DMS53 treated with DMSO at 0.1 percent for 48 hours (cell line): ENCODE measurements at regions not wholly inside any gene's neighbourhood (a gene's known extent, or its start where the extent isn't known, plus 50 kb on each side); places are given as distances from the start of the nearest gene placed in this dataset.

Experiments used
- DNase-seq: peaks from one replicate; lab custom pipeline; 2025; ENCODE audit not compliant: unreplicated experiment; lab: John Stamatoyannopoulos, UW

DNA sequence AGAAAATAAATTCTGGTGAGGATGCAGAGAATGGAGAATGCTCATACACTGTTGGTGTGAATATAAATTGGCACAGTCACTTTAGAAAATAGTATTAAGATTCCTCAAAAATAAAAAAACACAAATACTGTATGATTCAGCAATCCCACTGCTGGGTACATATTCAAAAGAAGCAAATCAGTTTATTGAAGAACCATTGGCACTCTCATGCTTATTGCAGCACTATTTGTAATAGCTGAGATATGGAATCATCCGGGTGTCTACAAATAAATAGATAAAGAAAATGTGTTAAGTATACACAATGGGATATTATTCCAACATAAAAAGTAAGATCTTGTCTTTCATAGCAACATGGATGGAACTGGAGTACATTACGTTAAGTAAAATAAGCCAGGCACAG lies 579.4 kb upstream of the SEL1L start:
- DNase-seq, result no peak

DNA sequence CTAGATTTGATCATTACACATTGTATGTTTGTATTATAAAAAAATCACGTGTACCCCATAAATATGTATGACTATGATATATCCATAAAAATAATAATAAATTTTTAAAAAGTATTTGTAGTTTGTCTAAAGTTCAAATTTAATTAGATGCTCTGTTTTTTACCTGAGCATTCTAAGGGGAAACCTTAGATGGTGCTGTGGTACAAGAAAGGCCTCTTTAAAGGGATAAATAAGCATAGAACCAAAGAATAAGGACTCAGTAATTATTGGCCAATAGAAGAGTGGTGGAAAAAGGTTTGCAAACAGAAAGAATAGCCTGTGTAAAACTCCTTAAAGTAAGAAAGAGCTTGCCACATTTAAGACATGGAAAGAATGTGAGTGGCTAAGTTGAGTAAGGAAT lies 580.1 kb upstream of the SEL1L start:
- DNase-seq, result no peak

DNA sequence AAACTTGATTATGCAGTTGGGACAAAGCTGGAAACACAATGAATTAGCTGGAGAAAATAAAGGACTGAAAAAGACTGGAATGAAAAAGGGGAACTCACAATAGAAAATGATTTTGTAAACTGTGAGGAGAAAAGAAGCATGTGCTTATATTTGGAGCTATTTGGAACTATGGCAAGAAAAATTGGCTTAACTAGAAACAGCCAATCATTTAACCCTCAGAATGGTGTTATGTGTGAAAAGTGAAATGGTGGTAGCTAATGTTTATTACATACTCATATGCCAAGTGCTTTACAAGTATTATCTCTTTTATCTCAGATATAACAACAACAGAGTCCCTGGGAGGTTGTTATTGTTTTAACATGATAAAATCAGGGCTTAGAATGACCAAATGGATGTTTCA lies 583.1 kb upstream of the SEL1L start:
- DNase-seq, result no peak

DNA sequence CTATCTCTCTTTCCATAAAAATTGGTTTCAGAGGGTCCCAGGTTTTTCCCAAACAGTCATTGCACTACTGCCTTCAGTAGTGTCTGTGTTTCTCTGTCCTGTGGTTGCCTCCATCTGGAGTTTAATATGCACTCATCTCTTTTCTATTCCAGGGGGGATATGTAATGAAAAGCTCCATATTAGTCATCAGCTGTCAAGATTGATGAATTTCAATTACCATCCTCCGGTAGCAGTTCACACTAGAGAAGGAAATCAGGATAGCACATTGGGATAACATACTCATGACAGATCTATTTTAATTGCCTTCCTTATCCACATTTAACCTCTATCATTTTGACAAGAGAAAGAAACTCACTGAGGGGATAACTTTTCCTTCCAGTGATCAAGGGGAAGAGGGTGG lies 589.0 kb upstream of the SEL1L start:
- no peak for DNase-seq

DNA sequence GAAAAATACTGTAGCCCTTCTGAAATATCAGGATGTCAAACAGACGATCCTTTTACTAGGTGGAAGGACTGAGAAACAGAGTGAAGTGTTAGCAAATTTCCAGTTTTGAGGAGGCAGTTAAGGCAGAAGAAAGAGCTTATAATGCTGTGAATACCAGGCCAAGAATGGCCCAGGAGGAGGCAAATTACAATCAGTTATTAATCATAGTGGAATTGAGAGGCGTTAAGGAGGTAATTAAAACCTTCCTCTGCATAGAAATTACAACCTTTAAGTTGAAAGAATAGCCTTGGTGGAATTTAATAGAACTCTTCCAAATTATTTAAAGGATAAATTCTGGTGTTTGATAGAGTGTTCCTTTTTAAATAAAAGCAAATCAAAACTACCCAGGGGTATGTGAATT lies 590.9 kb upstream of the SEL1L start:
- no peak for DNase-seq

DNA sequence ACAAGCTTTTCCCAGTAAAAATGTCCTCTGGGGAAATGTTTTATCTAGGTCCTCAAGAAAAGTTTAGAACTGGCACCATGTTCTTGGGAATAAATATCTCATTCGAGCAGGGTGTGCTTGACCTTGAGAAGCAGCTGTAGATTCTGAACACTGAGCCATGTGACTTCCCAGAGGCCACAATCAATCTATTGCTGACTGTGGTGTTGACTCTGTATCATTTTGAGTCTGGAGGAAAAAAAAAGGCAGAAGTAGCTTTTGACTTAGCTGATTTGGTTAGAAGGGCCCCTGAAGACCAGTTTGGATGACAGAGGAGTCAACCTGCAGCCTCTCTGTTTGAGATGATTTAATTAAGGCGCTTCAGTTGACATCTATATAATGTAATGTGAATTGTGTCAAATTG lies 592.4 kb upstream of the SEL1L start:
- DNase-seq, result no peak

DNA sequence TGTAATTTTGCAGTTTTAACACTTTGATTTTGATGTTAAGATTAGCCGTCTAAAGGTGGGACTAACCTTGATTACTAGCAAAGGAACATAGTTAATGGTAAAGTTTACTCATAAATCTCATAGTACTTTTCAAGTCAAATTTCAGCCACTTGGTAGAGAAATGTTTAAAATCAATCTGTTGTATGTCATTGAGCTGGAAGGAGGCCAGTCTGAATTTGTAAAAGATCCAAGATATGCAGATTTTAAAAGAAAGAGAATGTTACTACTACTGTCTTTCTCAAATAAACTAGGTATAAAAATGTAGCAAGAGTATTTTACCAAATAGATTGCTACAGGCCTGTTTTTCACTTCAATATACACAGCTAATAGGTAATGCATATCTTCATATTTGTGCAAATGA lies 600.8 kb upstream of the SEL1L start:
- no peak for DNase-seq

DNA sequence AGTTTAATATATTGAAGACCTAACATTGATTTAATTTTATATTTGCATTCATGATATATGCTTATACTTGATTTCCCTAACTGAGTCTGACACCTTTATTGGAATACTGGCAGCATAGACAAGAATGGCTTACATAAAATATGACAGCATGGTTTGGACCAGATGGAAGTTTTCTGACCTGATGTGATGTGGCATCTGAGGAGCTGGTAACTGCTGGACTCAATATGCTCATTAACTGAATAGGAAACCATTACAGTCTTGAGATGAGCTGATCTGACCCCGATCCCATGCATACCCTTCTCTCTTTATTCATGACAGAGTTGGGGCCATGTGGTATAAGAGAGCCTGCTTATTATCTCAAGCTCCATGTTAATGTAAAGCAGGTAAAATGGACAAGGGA lies 604.8 kb upstream of the SEL1L start:
- no peak for DNase-seq

DNA sequence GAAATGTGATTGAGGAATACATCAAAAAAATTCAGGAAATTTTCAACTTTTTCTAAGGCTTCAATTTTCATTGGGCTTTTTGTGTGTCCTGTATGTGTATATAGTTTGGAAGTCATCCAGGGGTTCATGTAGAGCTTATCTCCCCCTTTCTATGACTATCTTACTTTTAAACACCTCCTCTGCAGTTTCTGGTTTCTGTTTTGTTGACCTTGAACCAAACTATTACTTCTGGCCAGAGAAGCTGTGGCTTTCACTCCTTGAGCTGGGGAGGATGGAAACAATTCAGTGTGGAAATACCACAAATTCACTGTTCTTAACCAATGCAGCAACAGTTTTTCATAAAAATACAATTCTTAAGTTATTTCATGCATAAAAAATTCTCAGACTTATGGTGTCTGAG lies 613.2 kb upstream of the SEL1L start:
- DNase-seq, result no peak

DNA sequence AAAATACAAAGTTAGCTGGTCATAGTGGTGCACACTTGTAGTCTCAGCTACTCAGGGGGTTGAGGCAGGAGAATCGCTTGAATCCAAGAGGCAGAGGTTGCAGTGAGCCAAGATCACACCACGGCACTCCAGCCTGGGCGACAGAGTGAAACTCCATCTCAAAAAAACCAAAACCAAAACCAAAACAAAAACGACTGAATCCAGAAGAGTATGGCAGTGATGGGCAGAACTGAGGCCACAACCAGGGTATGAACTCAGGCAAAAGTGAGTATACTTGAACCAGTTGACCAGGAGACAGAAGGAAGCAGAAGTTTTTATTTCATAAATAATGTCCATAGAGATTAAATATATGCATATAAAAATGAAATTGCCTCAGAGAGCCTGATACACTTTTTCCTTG lies 620.0 kb upstream of the SEL1L start:
- no peak for DNase-seq

DNA sequence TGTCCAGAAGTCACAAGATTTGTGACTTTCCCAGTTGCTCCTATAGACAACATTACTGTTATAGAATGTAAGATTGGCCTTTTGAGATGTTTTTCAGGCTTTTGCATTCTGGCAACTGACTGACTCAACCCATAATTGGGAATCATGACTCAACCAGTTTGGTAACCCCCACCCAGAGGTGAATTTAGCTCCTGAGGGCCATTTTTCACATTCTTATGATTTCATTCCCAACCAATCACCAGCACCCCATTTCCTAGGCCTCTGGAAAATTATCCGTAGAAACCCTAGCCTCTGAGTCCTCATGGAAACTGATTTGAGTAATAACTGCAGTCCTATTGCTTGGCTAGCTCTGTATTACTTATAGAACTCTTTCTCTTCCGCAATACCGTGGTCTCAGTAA lies 626.0 kb upstream of the SEL1L start:
- no peak for DNase-seq

DNA sequence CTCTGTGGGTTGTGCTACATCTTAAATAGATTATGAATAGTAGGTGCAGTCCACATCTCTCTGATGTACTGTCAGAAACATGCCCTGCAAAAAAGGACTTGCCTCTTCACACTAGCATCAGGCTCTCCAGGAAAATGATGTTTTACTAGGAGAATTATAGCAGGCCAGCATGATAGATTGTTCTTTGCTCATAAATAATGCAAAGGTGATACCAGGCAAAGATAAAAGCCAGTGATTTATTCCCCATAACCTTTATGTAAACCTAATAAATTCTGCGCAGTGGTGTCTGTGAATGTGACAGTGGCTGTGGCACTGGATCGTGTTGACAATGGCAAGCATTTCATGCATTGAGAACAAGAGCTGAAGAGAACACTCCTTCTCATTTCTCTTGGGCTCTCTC lies 646.5 kb upstream of the SEL1L start:
- no peak for DNase-seq

DNA sequence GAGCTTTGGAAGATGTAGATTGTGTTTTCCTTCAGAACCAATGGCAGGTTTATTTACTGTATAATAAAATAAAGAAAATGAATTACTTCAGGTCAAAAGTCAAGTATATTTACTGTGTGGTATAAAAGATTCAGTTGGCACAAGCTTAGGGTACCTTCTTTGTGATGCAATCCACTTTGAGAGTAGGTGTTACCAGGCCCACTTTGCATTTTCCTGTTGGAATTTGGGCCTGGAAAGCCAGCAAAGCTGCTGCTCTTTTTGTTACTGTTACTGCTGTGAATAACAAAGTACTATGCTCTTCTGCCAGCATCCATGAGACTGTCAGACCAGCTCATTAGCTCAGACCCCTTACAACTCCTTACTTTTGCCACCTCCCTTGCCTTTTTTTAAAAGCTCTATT lies 649.0 kb upstream of the SEL1L start:
- no peak for DNase-seq

DNA sequence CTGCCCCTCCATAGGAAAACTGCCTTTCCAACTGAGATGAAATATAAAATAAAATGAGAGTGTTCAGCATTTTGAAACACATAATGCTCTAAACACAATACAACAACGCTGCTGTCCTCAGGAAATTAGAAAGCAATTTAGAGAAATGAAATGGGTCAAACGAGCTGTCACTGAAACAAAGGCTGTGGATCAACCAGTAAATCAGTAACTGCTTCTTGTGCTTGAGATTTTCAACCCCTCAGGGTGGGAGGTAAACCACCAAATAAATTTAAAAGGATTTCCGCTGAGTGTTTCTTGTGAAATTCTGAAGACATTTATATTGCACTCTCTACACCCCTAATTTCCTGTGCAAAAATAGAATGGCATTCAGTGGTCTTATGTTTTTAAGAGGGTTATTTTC lies 657.1 kb upstream of the SEL1L start:
- no peak for DNase-seq

DNA sequence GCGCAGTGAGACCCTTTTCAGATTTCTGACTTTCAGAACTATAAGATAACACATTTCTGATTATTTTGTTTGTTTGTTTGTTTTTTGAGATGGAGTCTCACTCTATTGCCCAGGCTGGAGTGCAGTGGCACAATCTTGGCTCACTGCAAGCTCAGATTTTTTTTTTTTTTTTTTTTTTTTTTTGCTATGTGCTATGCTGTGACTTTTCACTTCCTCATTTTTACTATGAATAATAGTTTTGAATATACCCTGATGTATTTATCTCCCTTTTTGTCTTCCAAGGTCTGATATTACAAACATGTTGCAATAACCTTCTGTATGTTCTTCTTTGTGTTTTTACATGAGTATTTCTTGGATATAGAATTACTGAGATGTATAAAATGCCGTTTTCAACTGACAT lies 658.7 kb upstream of the SEL1L start:
- no peak for DNase-seq

DNA sequence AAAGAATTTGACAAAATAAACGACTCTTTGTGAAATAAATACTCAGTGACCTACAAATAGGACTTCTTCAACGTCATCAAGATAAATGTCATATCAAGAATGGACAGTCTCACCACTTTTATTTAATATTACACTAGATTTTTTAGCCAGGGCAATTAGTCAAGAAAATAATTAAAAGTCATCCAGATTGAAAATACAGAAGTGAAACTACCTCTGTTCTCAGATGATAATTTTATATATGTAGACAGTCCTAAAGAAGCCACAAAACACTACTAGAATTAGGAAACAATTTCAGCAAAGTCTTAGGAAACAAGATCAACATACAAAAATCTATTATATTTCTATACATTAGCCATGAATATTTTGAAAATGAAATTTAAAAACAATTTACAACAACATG lies 689.6 kb upstream of the SEL1L start:
- no peak for DNase-seq

DNA sequence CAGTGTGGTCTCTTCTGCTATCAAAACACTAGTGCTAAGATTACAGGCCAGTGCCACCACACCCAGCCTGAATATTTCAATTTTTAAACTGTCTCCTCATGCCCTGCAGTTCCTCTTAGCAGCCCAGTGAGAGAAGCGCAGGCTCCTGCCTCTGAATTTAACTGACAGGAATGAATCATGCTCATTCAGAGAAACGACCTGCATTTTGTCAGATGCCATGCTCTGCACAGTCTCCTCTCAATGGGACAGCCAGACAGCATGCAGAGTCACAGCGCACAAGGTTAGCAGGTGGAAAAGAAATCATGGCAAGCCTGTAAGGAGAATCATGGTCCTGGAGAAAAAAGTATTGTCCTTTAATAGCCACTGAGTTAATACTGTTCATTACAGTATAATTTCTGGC lies 691.0 kb upstream of the SEL1L start:
- no peak for DNase-seq

DNA sequence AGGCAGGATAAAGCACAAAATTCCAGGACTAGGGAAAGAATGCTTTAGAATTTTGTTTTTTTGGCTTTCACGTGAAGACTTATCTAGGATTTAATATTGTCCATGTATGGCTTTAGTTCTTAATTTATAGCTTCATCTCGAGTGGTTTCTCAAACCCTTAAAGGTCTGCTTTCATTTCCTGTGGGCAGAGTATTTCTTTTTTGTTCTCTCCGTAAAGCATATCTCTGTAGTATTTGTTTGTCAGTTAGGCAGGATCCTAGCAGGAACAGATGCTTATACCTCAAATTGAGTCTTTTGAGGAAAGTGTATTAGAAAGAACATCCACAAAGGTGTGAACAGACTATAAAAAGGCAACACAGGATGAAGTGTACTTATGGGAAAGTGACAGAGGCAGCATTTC lies 697.1 kb upstream of the SEL1L start:
- DNase-seq, result no peak

DNA sequence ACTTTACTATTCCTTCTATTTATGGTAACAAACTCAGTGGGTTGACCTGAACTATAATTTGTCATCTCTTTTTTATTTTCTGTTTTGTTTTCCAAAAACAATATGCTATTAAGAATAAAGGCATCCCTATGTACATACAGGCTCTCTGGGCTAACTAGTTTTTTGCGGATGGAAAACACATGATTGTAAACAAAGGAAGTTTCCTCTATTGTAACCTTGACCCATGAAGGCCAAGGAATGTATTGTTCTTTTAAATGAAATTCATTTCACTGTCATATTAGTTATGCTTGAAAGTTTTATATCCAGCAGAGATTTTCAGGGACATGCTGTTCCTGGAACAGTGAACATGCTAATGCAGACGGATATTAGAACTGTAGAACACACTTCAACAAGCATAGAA lies 705.0 kb upstream of the SEL1L start:
- no peak for DNase-seq

DNA sequence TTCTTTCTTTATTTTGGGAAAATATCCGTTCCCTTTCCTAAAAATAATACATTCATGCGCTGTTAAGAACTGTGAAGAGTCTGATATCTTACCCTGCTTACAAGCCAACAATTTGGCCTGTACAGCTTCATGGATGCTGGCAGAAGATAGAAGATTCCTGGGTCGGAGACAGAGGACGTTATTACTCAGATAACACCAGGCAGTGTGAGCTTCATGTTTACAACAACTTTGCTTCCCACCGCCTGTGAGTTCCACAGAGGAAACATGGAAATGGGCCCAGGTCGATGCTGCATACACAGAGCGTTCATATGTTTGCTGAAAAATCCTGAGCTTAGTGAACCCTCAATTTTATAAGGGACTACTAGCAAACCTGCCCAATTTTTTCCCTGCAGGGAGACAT lies 705.6 kb upstream of the SEL1L start:
- DNase-seq, result no peak

DNA sequence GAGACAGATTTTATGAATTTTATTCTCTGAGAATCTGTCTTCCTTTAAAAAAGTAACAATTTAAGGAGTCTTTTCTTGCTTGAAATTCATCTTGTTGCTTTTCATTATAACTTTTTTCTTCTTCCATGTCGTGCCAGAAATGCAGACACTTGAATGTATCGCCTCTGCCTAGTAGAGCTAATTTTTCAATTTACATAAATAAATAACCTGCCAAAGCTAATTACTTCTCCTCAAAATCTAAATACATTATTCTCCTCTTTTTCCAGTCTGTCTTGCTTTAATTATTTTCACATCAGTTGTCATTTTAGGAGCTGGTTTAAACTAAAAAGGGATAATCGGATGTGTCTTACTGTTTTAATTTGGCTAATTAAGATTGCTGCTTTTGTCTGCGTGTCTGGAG lies 711.1 kb upstream of the SEL1L start:
- DNase-seq, result no peak

DNA sequence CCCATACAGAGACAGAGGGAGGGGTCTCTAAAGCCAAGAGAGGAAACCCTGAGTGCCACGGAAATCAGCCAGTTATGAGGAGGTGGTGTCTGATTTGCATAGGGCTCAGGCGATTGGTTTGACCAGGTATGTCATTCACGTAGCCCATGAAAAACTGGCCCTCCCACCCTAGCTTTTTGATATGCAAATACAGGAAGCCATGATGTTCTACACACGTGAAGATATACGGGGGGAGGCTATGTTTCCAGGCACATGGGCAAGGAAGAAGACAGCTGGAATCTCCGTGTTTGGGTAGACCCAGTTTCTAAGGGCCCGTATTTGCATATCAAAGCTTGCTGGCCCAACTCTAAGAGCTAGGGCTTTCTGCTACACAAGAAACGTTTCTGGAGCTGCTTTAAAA lies 717.8 kb upstream of the SEL1L start:
- DNase-seq, result no peak

DNA sequence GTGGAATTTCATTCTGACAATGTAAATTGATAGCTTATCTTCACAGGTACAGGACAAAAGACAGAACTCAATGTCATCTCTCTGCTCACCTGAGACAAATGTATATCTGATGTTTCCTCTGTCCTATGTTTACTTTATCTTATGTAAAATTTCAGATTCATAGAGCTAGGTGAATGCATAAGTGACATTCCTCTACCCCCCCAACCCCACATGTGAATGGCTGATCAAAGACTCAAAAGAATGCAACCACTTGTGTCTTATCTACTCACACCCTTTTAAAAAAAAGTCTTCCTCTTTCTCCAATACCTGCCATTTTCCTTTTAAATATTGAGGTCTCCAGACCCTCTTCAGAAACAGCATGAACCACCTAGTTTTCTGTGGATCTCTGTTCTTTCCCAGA lies 736.6 kb upstream of the SEL1L start:
- no peak for DNase-seq

DNA sequence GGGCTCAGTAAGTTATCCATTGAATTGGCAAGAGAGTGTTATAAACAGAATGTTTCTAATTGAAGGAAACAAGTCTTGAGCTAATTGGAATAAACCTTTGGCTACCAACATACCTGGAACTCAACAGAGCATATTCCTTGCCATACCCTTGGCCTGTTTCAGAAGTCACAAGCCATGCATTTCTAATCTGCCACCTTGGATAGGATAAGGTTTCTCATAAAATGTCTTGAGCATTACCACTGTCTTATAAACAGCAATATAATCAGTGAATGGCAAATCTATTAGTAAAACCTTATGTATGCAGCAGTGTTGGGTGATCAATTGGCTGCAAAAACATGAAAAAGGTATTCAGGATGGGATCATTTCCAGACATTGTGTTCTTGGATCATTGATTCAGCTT lies 765.2 kb upstream of the SEL1L start:
- DNase-seq, result no peak
